ENCODE measurements at regions not wholly inside any gene's neighbourhood (a gene's known extent, or its start where the extent isn't known, plus 50 kb on each side); places are given as distances from the start of the nearest gene placed in this dataset.

DNA sequence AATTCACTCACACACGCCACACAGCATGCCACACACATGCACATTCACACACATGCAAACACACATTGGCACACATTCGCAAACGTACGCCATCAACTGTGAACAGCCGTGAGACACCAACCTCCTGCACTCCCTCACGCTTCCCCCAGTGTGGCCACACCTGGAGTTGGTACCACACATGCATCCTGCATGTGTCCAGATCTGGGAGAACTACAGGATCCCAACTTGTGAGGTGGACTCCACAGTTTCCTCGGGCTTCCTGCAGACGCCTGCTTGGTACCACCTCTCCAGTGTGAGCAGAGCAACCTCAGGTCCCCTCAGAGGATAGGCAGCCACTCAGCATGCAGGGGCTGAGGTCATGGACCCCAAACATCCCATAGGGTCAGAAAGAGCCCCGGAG, 239.0 kb downstream of the EIPR1 start:
- TF ChIP-seq, protein P1, sequence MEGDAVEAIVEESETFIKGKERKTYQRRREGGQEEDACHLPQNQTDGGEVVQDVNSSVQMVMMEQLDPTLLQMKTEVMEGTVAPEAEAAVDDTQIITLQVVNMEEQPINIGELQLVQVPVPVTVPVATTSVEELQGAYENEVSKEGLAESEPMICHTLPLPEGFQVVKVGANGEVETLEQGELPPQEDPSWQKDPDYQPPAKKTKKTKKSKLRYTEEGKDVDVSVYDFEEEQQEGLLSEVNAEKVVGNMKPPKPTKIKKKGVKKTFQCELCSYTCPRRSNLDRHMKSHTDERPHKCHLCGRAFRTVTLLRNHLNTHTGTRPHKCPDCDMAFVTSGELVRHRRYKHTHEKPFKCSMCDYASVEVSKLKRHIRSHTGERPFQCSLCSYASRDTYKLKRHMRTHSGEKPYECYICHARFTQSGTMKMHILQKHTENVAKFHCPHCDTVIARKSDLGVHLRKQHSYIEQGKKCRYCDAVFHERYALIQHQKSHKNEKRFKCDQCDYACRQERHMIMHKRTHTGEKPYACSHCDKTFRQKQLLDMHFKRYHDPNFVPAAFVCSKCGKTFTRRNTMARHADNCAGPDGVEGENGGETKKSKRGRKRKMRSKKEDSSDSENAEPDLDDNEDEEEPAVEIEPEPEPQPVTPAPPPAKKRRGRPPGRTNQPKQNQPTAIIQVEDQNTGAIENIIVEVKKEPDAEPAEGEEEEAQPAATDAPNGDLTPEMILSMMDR (IDR thresholded peaks at IDR 0.05), result no peak
- no peak for ATAC-seq

DNA sequence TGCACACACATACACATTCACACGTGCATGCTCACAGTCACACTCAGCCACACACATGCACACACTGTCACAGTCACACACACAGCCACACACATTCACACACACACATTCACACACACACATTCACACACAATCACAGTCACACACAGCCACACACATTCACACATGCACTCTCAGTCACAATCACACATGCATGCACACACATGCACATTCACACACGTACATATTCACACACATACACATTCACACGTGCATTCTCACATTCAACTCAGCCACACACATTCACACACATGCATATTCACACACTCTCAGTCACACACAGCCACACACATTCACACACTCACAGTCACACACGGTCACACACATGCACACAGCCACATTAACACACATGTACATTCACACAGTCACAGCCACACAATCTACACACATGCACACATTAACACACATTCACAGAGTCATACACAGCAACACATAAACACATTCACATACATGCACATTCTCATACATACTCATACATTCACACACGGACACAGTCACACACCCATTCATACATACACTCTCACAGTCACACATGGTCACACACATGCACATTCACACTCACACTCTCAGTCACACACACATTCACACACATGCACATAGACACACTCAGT, 239.8 kb downstream of the EIPR1 start:
- ATAC-seq, result no peak
- Histone ChIP-seq H3K9me3 (peaks cover 3% of the 10 kb centered on the region), H3K36me3 (ENCODE audit: low read depth) (no peaks in the 10 kb centered on the region), H3K4me3 (no peak overlapping the region), H3K4me1 (ENCODE audit: low read depth) (no peaks in the 10 kb centered on the region)
- no peak for DNase-seq
- TF ChIP-seq, protein P1 (IDR thresholded peaks at IDR 0.05), result no peak
- intact Hi-C loops (cut with DNase I, micrococcal nuclease), result no loop called here

More for the DNA sequence above, 239.0 kb downstream of the EIPR1 start:
- H3K4me1 ChIP-seq (ENCODE audit: low read depth), result no peaks in the 10 kb centered on the region
- peaks cover 3% of the 10 kb centered on the region for H3K9me3 ChIP-seq
- DNase-seq, result no peak
- H3K4me3 ChIP-seq, result no peak overlapping the region
- no peaks in the 10 kb centered on the region for H3K36me3 ChIP-seq (ENCODE audit: low read depth)
- intact Hi-C loops (cut with DNase I, micrococcal nuclease), result no loop called here

DNA sequence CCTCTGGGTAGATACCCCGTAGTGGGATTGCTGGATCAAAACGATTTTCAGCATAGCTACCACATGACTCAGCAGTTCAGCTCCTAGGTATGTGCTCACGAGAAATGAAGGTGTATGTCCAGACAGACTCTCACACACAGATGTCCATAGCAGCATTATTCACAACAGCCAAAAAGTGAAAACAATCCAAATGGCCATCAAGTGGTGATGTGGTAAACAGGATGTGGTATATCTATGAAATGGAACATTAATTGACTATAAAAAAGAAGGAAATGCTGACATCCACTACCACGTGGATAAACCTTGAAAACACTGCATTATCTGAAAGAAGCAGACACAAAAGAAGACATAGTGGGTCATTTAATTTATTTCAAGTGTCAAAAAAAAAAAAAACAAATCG, 241.9 kb downstream of the EIPR1 start:
- intact Hi-C loops (cut with DNase I, micrococcal nuclease), result no loop called here
- Histone ChIP-seq H3K36me3 (ENCODE audit: low read depth) (no peaks in the 10 kb centered on the region), H3K4me3 (no peak overlapping the region), H3K9me3 (peaks cover 3% of the 10 kb centered on the region), H3K4me1 (ENCODE audit: low read depth) (no peaks in the 10 kb centered on the region)
- no peak for ATAC-seq
- DNase-seq, result no peak
- TF ChIP-seq, protein P1 (IDR thresholded peaks at IDR 0.05), result no peak

DNA sequence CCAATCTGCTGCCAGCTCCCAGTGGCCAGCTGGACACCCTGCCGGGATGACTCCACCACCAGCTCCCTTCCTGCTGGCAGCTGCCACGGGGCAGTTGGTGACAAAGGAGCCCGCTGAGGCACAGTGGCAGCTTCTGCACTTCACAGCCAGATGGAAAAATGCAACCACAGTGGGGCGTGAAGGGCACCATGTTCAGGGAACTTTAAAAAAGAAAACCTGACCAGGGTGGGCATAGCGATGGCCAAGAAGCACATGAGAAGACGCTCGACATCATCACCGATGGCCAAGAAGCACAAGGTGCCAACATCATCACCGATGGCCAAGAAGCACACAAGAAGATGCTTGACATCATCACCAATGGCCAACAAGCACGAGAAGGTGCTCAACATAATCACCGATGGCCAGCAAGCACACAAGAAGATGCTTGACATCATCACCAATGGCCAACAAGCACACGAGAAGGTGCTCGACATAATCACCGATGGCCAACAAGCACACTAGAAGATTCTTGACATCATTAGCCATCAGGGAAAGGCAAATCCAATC, 243.5 kb downstream of the EIPR1 start:
- Histone ChIP-seq H3K9me3 (peaks cover 3% of the 10 kb centered on the region), H3K4me1 (ENCODE audit: low read depth) (no peaks in the 10 kb centered on the region), H3K36me3 (ENCODE audit: low read depth) (no peaks in the 10 kb centered on the region), H3K4me3 (no peak overlapping the region)
- TF ChIP-seq, protein P1 (IDR thresholded peaks at IDR 0.05), result no peak
- ATAC-seq, result no peak
- DNase-seq, result no peak
- intact Hi-C loops (cut with DNase I, micrococcal nuclease), result no loop called here

DNA sequence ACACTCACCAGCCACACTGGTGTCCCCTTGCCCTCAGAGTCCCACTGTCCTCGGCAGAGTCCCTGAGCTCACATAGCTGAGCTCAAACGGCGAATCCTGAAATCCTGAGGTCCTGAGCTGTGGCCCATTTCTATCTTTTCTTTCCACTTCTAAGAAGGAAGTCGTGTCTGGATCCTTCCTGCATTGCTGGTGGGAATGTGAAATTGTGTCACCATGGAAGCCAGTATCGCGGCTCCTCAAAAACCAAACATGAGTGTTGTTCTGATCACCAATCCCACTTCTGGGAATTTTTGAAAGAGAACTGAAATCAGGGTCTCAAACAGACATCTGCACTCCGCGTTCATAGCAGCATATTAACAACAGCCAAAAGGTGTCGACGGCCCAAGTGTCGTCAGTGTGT, 244.7 kb downstream of the EIPR1 start:
- H3K4me3 ChIP-seq, result no peak overlapping the region
- H3K4me1 ChIP-seq (ENCODE audit: low read depth), result no peaks in the 10 kb centered on the region
- TF ChIP-seq, protein P1 (IDR thresholded peaks at IDR 0.05), result no peak
- H3K9me3 ChIP-seq, result peaks cover 3% of the 10 kb centered on the region
- no peaks in the 10 kb centered on the region for H3K36me3 ChIP-seq (ENCODE audit: low read depth)
- intact Hi-C loops (cut with DNase I, micrococcal nuclease), result no loop called here
- DNase-seq (no peak), ATAC-seq (no peak)

Measured in mucosa of descending colon (tissue), 3 donors.